GM08714 (cell line): ENCODE measurements at regions not wholly inside any gene's neighbourhood (a gene's known extent, or its start where the extent isn't known, plus 50 kb on each side); places are given as distances from the start of the nearest gene placed in this dataset.
A peak's percentile ranks its signal among the peaks of the same experiment; 100 is the strongest.

Experiments used
- H3K4me3 ChIP-seq: fragments of 200-500 bp; sonication (Bioruptor generic); 2 replicates; pipeline ENCODE4 v1.5.1; 2014; ENCODE audit warnings: mild to moderate bottlenecking, low read length, inconsistent platforms
- ZNF274 ChIP-seq: IDR thresholded peaks from 2 replicates; pipeline ENCODE4 v1.6.1; 2012; ENCODE audit warnings: mild to moderate bottlenecking, low read depth, low read length

GRCh38 chr9:107639426-107639825 is 149.9 kb upstream of the KLF4 start:
- no peak for TF ChIP-seq ZNF274
- H3K4me3 ChIP-seq: no peak overlapping the region

- no peak overlapping the region for H3K4me3 ChIP-seq
- no peak for TF ChIP-seq ZNF274
These were observed 149.1 kb upstream of the KLF4 start for GRCh38 chr9:107638521-107639310.

GRCh38 chr9:107637421-107638420 is 148.2 kb upstream of the KLF4 start:
- peak overlapping the region; percentile 59; the same call in 1 of the 2 replicates for H3K4me3 ChIP-seq
- no peak for TF ChIP-seq ZNF274

- no peak overlapping the region for H3K4me3 ChIP-seq
- no peak for TF ChIP-seq ZNF274
These were observed 147.2 kb upstream of the KLF4 start for GRCh38 chr9:107636571-107637381.

GRCh38 chr9:107635803-107636174 is 146.2 kb upstream of the KLF4 start:
- no peak for TF ChIP-seq ZNF274

GRCh38 chr9:107635101-107635802 is 145.7 kb upstream of the KLF4 start:
- H3K4me3 ChIP-seq: no peak overlapping the region
- no peak for TF ChIP-seq ZNF274

More at GRCh38 chr9:107635803-107636174, 146.2 kb upstream of the KLF4 start:
- H3K4me3 ChIP-seq: no peak overlapping the region

- TF ChIP-seq ZNF274: no peak
- no peak overlapping the region for H3K4me3 ChIP-seq
These were observed 143.8 kb upstream of the KLF4 start for GRCh38 chr9:107633406-107633805.

- H3K4me3 ChIP-seq: no peak overlapping the region
- no peak for TF ChIP-seq ZNF274
These were observed 143.1 kb upstream of the KLF4 start for GRCh38 chr9:107632661-107633060.

GRCh38 chr9:107632216-107632615 is 142.6 kb upstream of the KLF4 start:
- TF ChIP-seq ZNF274: no peak
- no peak overlapping the region for H3K4me3 ChIP-seq

GRCh38 chr9:107631788-107632187 is 142.2 kb upstream of the KLF4 start:
- no peak for TF ChIP-seq ZNF274

GRCh38 chr9:107630156-107630555 is 140.6 kb upstream of the KLF4 start:
- no peak for TF ChIP-seq ZNF274
- no peak overlapping the region for H3K4me3 ChIP-seq

More at GRCh38 chr9:107631788-107632187, 142.2 kb upstream of the KLF4 start:
- no peak overlapping the region for H3K4me3 ChIP-seq

GRCh38 chr9:107628444-107628843 is 138.9 kb upstream of the KLF4 start:
- no peak overlapping the region for H3K4me3 ChIP-seq
- TF ChIP-seq ZNF274: no peak

- TF ChIP-seq ZNF274: no peak
- no peak overlapping the region for H3K4me3 ChIP-seq
These were observed 138.2 kb upstream of the KLF4 start for GRCh38 chr9:107627781-107628180.
